Endothelial cell of umbilical vein (primary cell): ENCODE measurements at regions not wholly inside any gene's neighbourhood (a gene's known extent, or its start where the extent isn't known, plus 50 kb on each side); places are given as distances from the start of the nearest gene placed in this dataset.

ENCODE experiments used
- BruUV-seq: library from RNA; stranded (reverse); fragments of 400-500 nt; replicated peaks from 2 replicates; lab custom pipeline; 2021; lab: Mats Ljungman, UMichigan
- CTCF ChIA-PET: fragments of 300-600, 350-600 bp; sonication (Branson Sonifier 250); formaldehyde crosslinking; loops from one replicate; lab custom pipeline; 2021; ENCODE audit warnings: antibody characterized with exemption, inconsistent platforms; lab: Charles Lee
- POLR2A ChIA-PET: fragments of 300-600, 350-600 bp; sonication (Branson Sonifier 250); formaldehyde crosslinking; loops from one replicate; lab custom pipeline; 2021; ENCODE audit warnings: antibody characterized with exemption, inconsistent platforms; lab: Charles Lee
- DNase-seq: peaks from one replicate; pipeline ENCODE4 v3.0.0-alpha.2; 2011; ENCODE audit warnings: low read depth, low spot score
- FAIRE-seq: peaks from 2 replicates; lab custom pipeline; 2011; peaks lifted over from hg19 to GRCh38; lab: Jason Lieb, UNC
- H2AFZ ChIP-seq: 2 replicates; pipeline ENCODE4 v1.6.0; 2012; ENCODE audit warnings: low read depth, low read length, control low read depth, inconsistent platforms
- H3K27ac ChIP-seq: 2 replicates; pipeline ENCODE4 v1.5.1; 2011; ENCODE audit warnings: low read depth, mild to moderate bottlenecking, control low read depth, low read length, moderate library complexity; ENCODE audit not compliant: insufficient read depth
- H3K27me3 ChIP-seq, 2 experiments: 2 replicates each; pipeline versions ENCODE4 v1.6.0 to v1.6.1; 2011; ENCODE audit warnings: low read length in 2 of 2, mixed read lengths in 1 of 2; ENCODE audit not compliant: control insufficient read depth in 2 of 2, insufficient read depth in 2 of 2
- H3K36me3 ChIP-seq, 2 experiments: 2 replicates in 1 of 2; 3 replicates in 1 of 2; pipeline ENCODE4 v1.5.1; 2011; ENCODE audit warnings: low read length in 2 of 2, mild to moderate bottlenecking in 1 of 2, moderate library complexity in 1 of 2; ENCODE audit not compliant: control insufficient read depth in 2 of 2, insufficient read depth in 2 of 2; ENCODE audit errors: extremely low read depth in 1 of 2
- H3K4me1 ChIP-seq: 3 replicates; pipeline ENCODE4 v1.5.1; 2011; ENCODE audit warnings: mild to moderate bottlenecking, low read length; ENCODE audit not compliant: control insufficient read depth, insufficient read depth; ENCODE audit errors: extremely low read depth
- H3K4me2 ChIP-seq: 2 replicates; pipeline ENCODE4 v1.6.1; 2011; ENCODE audit warnings: low read length, control low read depth, mixed read lengths; ENCODE audit not compliant: insufficient read depth
- H3K4me3 ChIP-seq, 3 experiments: fragments of 200-600 bp in 1 of 3; sonication (generic), shearing (Covaris generic) in 1 of 3; replicated peaks in 1 of 3; 2 replicates each; pipeline ENCODE4 v1.5.1; 2011 to 2016; ENCODE audit warnings: control low read depth in 3 of 3, low read length in 3 of 3, mild to moderate bottlenecking in 2 of 3, inconsistent platforms in 1 of 3, low read depth in 1 of 3, moderate library complexity in 1 of 3; ENCODE audit not compliant: insufficient read depth in 1 of 3
- H3K79me2 ChIP-seq: 2 replicates; pipeline ENCODE4 v1.6.0; 2012; ENCODE audit warnings: low read length, inconsistent platforms; ENCODE audit not compliant: control insufficient read depth, insufficient read depth
- H3K9ac ChIP-seq: replicated peaks from 2 replicates; pipeline ENCODE3; 2011; ENCODE audit warnings: low read length, control low read depth; ENCODE audit not compliant: insufficient read depth; ENCODE audit errors: extremely low read depth
- H3K9me1 ChIP-seq: replicated peaks from 3 replicates; pipeline ENCODE4 v1.6.0; 2011; ENCODE audit warnings: mild to moderate bottlenecking, low read length; ENCODE audit not compliant: control insufficient read depth, insufficient read depth; ENCODE audit errors: extremely low read depth
- H3K9me3 ChIP-seq: replicated peaks from 2 replicates; pipeline ENCODE4 v1.5.1; 2012; ENCODE audit warnings: low read length, inconsistent platforms; ENCODE audit not compliant: control insufficient read depth, insufficient read depth
- H4K20me1 ChIP-seq: replicated peaks from 2 replicates; pipeline ENCODE3; 2011; ENCODE audit warnings: mild to moderate bottlenecking, low read length; ENCODE audit not compliant: control insufficient read depth, insufficient read depth; ENCODE audit errors: extremely low read depth
- EZH2 ChIP-seq: IDR thresholded peaks from 2 replicates; pipeline ENCODE4 v1.6.1; 2012; ENCODE audit warnings: borderline replicate concordance, low read depth, mild to moderate bottlenecking, moderate library complexity, low read length, inconsistent platforms; ENCODE audit not compliant: severe bottlenecking
- FOS ChIP-seq: IDR thresholded peaks from 2 replicates; pipeline ENCODE4 v1.6.1; 2011; ENCODE audit warnings: mild to moderate bottlenecking, low read length, moderate library complexity, borderline replicate concordance; ENCODE audit not compliant: insufficient read depth
- GATA2 ChIP-seq: IDR thresholded peaks from 2 replicates; pipeline ENCODE4 v1.7.0; 2011; ENCODE audit warnings: low read depth, mild to moderate bottlenecking, moderate library complexity, mixed read lengths, low read length; ENCODE audit not compliant: insufficient read length, insufficient read depth
- JUN ChIP-seq: IDR thresholded peaks from 2 replicates; pipeline ENCODE4 v1.6.1; 2011; ENCODE audit warnings: borderline replicate concordance, low read depth; ENCODE audit not compliant: insufficient read length, insufficient read depth
- MYC ChIP-seq: IDR thresholded peaks from one replicate; pipeline ENCODE4 v1.6.1; 2011; ENCODE audit warnings: mild to moderate bottlenecking, low read depth, low read length
- POLR2A ChIP-seq: IDR thresholded peaks from 2 replicates; pipeline ENCODE4 v1.6.1; 2012; ENCODE audit warnings: low read depth, mild to moderate bottlenecking, control low read depth, low read length
- POLR2AphosphoS5 ChIP-seq: IDR thresholded peaks from 2 replicates; pipeline ENCODE4 v1.6.1; 2012; ENCODE audit warnings: low read depth, mild to moderate bottlenecking, control low read depth, low read length, moderate library complexity; ENCODE audit not compliant: insufficient read depth
- dilution Hi-C: fragments of 300-500 bp; cut with MboI; formaldehyde crosslinking; loops from one replicate; pipeline ENCODE4 v1.15.0; 2019; ENCODE audit warnings: low sequenced_read_pairs; ENCODE audit not compliant: extremely low pct_ligation_motif_present
- intact Hi-C: fragments of 100-400 bp; cut with micrococcal nuclease; formaldehyde crosslinking; loops from one replicate; pipeline ENCODE4 v1.10.0; 2022
- TF ChIP-seq, protein P1 (sequence below), 2 donors: IDR thresholded peaks; 1 replicate in 1 of 2; 2 replicates in 1 of 2; pipeline ENCODE4 v1.5.1; 2011; ENCODE audit warnings: low read length in 2 of 2, mild to moderate bottlenecking in 2 of 2, moderate library complexity in 2 of 2, control low read depth in 1 of 2, inconsistent platforms in 1 of 2, low read depth in 1 of 2; ENCODE audit not compliant: insufficient read depth in 1 of 2; ENCODE audit errors: extremely low read depth in 1 of 2
- TF ChIP-seq, protein P2 (sequence below): IDR thresholded peaks from 2 replicates; pipeline ENCODE4 v1.6.1; 2011; ENCODE audit not compliant: insufficient read depth, insufficient read length

DNA sequence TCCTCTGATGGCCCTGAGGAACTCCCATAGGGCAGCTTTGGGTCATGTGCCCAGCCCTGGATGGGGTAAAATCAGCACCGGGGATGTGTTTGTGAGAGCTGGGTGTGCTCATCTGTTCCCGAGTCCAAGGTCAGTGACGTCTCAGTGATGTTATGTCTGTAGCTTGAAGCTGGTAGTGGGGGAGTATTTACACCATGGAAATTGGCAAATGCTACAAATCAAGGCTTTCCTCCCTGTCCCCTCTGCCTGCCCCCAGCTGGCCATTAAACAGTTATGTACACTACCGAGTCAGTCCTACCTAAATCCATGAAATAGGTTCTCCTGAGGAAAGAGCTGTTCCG is 117.8 kb upstream of the SLC25A33 start:
- dilution Hi-C loops = no loop called here
- H3K9me1 ChIP-seq = no peaks in the 10 kb centered on the region
- DNase-seq = no peak
- ChIA-PET POLR2A (no interaction called here), CTCF (interaction anchor here (0.9 to 1.8 kb wide), 4 partner anchors 8 to 34 kb away, joined by 3 to 5 read pairs (median 4); no protein-coding TSS in a partner anchor)
- H4K20me1 ChIP-seq = no peaks in the 10 kb centered on the region
- H3K9ac ChIP-seq = no peak overlapping the region
- H3K27ac ChIP-seq = no peak overlapping the region
- H3K27me3 ChIP-seq = peaks cover 0 to 2% of the 10 kb centered on the region in 2 experiments
- H3K4me3 ChIP-seq = no peak overlapping the region
- H3K4me2 ChIP-seq = no peak overlapping the region
- no peaks in the 10 kb centered on the region for H3K9me3 ChIP-seq
- BruUV-seq = no TSS peak
- H3K4me1 ChIP-seq = no peaks in the 10 kb centered on the region
- H3K36me3 ChIP-seq = no peaks in the 10 kb centered on the region
- no peaks in the 10 kb centered on the region for H3K79me2 ChIP-seq
- intact Hi-C loops = no loop called here
- TF ChIP-seq GATA2 (no peak), JUN (no peak), POLR2A (no peak), EZH2 (no peak), POLR2AphosphoS5 (no peak), MYC (no peak), FOS (no peak)
- TF ChIP-seq, protein P1, sequence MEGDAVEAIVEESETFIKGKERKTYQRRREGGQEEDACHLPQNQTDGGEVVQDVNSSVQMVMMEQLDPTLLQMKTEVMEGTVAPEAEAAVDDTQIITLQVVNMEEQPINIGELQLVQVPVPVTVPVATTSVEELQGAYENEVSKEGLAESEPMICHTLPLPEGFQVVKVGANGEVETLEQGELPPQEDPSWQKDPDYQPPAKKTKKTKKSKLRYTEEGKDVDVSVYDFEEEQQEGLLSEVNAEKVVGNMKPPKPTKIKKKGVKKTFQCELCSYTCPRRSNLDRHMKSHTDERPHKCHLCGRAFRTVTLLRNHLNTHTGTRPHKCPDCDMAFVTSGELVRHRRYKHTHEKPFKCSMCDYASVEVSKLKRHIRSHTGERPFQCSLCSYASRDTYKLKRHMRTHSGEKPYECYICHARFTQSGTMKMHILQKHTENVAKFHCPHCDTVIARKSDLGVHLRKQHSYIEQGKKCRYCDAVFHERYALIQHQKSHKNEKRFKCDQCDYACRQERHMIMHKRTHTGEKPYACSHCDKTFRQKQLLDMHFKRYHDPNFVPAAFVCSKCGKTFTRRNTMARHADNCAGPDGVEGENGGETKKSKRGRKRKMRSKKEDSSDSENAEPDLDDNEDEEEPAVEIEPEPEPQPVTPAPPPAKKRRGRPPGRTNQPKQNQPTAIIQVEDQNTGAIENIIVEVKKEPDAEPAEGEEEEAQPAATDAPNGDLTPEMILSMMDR (IDR thresholded peaks at IDR 0.05; ENCODE audit: extremely low read depth in 1 of 2, insufficient read depth in 1 of 2, low read depth in 1 of 2, low read length in 2 of 2) = no peak
- TF ChIP-seq, protein P2, sequence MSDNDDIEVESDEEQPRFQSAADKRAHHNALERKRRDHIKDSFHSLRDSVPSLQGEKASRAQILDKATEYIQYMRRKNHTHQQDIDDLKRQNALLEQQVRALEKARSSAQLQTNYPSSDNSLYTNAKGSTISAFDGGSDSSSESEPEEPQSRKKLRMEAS = no peak
- no peak for FAIRE-seq
- no peak overlapping the region for H2AFZ ChIP-seq
